KBM-7 (cell line): ENCODE measurements at regions not wholly inside any gene's neighbourhood (a gene's known extent, or its start where the extent isn't known, plus 50 kb on each side); places are given as distances from the start of the nearest gene placed in this dataset.
"Not testable (repeated sequence)": the region's sequence is repeated elsewhere in the genome, so short reads cannot be mapped to it uniquely, and the experiment has no call there.

Source experiments
- DNase-seq: peaks from one replicate; pipeline ENCODE4 v3.0.0-alpha.2; 2015
- in situ Hi-C: fragments of 300-500 bp; cut with MboI; formaldehyde crosslinking; loops from 2 replicates; pipeline ENCODE4 v1.14.3; 2020; ENCODE audit warnings: low sequenced_read_pairs, low pct_unique_long_range_greater_than_20kb, mixed read lengths

DNA sequence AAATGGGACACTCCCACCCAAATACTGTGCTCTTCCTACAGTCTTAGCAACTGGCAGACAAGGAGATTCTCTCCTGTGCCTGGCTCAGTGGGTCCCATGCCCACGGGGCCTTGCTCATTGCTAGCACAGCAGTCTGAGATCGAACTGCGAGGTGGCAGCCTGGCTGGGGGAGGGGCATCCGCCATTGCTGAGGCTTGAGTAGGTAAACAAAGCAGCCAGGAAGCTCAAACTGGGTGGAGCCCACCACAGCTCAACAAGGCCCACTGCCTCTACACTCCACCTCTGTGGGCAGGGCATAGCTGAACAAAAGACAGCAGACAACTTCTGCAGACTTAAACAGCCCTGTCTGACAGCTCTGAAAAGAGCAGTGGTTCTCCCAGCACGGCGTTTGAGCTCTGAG, 174.8 kb downstream of the COL12A1 start:
- in situ Hi-C loops, DNase-seq: not testable (repeated sequence)

GRCh38 chr6:75029333-75029732, 176.5 kb downstream of the COL12A1 start:
- in situ Hi-C loops = no loop called here
- no peak for DNase-seq

- no peak for DNase-seq
- in situ Hi-C loops = no loop called here
Measured at GRCh38 chr6:75025371-75025770, 180.5 kb downstream of the COL12A1 start.

DNA sequence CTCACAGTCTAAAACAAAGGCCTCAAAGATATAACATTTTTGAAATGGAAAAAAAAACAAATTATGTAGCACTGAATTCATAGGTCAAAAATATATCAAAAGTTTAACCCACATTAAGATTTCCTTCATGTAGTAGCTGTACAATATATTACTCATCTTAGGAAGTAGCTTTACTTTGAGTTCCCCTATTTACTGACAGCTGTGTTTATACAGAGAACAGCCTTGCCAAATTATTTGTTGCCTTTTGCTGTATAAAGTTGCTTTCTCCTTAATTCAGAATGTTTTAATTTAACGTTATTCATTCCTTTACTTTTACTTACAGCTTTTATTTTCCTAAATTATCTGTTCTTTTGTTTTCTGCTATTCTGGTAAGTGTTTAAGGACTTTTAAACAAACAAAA, 181.0 kb downstream of the COL12A1 start:
- DNase-seq = no peak
- in situ Hi-C loops = no loop called here

GRCh38 chr6:75023634-75024033, 182.2 kb downstream of the COL12A1 start:
- no peak for DNase-seq
- in situ Hi-C loops = no loop called here

DNA sequence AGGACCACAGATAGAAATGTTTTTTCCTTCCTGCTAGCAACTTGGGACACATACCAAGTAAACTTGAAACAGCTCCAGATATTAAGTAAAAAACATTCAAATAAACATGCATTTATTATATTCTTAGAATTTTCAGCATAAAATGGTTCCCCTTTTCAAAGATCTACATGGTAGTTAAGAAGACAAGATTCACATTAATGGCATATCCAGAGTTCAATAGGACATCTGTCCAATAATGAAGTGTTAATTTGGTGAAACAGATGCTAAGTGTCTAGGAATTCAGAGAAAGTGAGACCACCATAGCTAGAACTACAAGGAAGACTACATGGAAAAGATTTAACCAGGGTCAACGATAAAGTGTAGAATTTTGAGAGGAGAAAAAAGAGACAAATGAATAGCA, 184.9 kb downstream of the COL12A1 start:
- in situ Hi-C loops = no loop called here

DNA sequence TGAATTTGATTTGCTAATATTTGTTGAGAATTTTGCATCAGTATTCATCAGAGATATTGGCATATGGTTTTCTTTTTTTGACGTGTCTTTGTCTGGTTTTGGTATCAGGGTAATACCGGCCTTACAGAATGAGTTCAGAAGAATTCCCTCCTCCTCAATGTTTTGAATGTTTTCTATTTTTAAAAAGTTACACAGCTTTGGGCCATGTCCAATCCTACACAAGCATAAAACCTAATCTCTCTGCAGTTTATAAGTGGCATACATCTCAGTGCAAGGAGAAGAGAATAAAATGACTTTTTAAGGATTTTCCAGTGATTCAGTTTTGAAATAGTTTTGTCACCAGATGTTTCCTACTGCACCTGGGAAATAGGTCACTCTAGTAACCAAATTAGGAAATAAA, 185.5 kb downstream of the COL12A1 start:
- in situ Hi-C loops = no loop called here
- no peak for DNase-seq

More for the DNA sequence above, 184.9 kb downstream of the COL12A1 start:
- DNase-seq = no peak

- DNase-seq = no peak
- in situ Hi-C loops = no loop called here
Measured at GRCh38 chr6:75012018-75012417, 193.8 kb downstream of the COL12A1 start.

- in situ Hi-C loops, DNase-seq: not testable (repeated sequence)
Measured at GRCh38 chr6:75003984-75004383, 201.9 kb downstream of the COL12A1 start.

GRCh38 chr6:74997646-74998045, 208.2 kb downstream of the COL12A1 start:
- in situ Hi-C loops = no loop called here
- DNase-seq = no peak

DNA sequence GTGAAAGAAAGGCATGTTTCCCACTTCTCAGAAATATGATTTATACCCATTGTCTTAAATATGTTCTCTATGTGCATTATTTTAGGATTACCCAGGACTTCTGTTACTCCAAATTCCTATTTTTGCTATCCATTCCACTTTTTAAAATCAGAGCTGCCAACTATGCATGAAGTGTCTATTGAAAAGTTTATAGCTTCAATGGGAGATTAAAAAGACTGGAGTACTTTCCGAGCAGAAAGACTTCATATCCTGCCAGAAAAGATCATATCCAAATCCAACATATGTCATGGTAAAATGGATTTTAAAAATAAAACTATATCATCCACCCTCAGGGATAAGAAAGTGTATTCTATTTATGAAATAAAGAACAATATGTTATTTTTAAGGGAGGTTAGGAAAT, 212.7 kb downstream of the COL12A1 start:
- in situ Hi-C loops = no loop called here
- DNase-seq = no peak

DNA sequence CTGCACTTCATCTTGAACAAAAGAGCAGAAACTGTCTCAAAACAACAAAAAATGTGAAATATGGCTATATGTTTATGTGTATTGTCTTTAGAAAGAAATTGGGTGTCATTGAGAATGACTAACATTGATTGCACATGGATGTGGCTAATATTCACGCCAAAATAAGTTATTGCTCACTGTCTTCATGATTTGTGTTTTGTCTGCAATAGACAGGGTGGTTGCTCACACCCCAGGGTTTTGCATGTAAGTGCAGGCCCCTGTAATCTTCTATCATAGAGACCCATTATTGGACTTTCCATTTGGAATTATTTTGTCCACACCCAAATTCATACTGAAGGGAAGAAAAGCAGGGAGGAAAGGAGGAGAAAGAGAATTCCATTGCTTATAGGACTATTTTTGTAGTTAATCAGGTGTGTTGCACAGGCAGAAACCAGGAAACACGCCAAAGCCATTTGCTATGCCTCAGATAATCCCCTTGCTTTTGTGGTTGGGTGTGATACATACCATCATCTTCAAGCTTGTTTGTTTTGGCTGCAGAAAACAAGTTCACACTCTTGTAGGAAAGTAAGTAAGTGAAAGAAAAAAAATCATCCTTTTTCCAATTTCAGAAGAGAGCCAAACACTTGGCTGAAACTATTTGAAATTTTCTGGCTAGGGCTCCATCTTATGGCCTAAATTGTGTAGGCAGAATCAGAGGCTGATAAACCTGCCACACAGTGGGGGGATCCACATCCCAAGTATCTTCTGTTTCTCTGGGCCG, 214.1 kb downstream of the COL12A1 start:
- no peak for DNase-seq
- in situ Hi-C loops = no loop called here

DNA sequence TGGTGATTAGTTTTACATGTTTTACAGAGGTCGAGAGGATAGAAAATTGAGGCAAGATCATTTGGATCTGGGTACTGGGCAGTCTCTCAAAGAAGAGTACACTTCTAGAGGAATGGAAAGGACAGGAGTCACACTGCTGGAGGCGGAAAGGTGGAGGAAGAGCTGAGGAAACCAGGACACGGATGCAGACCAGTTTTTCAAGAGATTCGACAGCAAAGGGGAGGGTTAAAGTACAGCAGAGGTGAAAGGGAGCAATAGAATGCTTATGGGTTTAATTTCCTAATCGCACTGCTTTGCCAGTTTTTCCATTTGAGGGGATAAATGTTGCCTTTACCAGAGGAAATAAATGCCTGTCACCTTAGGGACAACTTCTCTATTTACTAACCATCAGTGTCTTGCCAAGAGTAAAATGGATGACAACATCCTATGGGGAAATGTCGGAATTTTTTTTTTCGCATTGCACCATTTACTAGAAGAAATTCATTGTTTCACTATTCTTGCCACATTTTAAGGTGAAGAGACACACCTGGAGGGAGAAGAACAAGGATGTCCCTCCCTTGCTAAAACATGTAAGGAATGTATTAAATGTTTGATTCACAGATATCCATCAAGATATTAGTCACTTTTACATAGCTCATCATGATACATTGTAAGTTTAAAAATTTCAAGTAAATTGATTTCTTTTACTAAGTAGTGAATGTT, 226.6 kb downstream of the COL12A1 start:
- DNase-seq = no peak
- in situ Hi-C loops = no loop called here

GRCh38 chr6:74976701-74977100, 229.2 kb downstream of the COL12A1 start:
- DNase-seq = no peak
- in situ Hi-C loops = no loop called here

GRCh38 chr6:74976026-74976425, 229.8 kb downstream of the COL12A1 start:
- DNase-seq = no peak
- in situ Hi-C loops = no loop called here

DNA sequence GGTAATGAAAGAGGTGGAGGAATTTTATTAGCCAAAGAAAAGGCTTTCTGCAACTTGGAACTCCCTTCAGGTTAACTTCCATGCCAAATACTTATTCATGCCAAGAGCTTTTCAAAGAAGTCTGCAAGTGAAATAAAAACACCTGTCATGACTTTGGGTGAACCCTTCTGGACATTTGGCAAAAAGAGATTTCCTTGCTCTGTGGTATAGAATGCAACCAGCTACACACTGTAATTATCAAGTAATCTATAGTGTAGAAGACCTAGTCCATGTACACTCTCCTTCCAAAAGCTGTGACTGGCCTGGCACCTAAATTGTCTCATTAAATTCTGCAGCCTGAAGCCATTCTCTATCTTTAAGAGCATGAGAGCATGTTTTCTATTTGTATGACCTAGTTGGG, 232.3 kb downstream of the COL12A1 start:
- DNase-seq = no peak
- in situ Hi-C loops = no loop called here

DNA sequence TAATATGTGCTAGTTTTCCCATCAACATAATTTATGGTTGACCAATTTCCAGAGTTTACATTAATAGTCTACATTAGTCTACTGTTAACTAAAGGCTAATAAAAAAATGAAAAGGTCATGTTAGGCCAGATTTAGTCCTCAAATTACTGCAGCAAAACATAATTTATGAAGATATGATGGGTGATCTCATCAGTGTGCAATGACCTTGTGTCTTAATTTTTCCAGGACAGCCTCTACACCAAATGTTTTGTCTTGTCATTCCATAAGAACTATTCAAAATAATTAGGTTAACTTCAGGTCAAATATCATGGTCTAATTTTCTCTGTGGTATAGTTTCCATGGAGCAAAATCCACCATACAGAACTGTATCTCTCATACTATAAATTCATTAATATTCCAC, 234.2 kb downstream of the COL12A1 start:
- in situ Hi-C loops = no loop called here
- no peak for DNase-seq

DNA sequence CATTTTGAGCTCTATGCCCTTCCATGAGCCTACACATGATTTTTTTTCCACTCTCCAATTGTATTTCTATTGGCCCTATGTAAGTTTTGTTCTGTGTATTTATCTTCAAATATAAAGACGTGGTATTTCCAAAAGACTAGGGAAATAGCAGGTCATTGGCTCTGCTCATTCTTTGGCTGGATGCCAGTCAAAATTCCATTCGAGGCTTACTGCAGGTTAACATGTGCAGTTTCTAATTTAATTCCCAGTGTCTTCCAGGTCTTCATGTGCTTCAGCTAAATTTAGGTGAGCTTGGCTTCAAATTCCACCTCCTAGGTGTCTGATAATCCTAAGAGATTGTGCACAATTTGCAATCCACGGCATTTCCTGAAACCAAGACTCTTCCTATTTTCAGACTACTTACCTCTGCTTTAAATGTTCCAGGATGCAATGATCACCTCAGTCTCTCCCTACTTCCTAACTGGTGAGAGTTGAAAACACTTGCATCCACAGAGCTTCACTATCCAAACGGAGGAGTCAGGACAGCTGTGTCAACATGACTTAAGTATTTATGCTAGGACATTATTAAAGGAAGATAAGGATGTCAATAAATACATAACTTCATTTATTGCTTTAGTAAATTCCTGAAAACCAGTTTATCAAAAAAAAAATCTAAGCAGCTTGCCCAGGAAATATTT, 236.1 kb downstream of the COL12A1 start:
- in situ Hi-C loops = no loop called here
- no peak for DNase-seq

DNA sequence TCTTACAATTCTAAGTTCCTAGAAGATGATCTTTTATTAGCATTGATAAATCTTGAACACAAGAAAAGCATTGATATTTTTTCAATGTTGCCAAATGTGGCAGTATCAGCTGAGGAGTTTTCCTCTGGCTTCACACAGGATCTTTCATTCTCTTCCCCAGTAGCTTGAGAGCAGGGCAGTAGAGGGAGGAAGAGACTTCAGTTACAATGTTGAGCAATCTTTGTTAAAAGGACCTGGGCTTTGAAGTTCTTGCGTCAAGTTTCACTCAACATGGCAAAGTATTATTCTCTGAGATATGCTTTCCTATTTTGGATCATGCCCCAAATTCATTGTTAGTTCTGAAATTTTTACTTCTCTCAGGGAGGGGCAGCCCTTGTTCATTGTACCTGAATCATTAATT, 238.0 kb downstream of the COL12A1 start:
- in situ Hi-C loops = no loop called here
- DNase-seq = no peak

GRCh38 chr6:74966712-74967111, 239.1 kb downstream of the COL12A1 start:
- DNase-seq = no peak
- in situ Hi-C loops = no loop called here
